Raji (cell line): ENCODE measurements at regions not wholly inside any gene's neighbourhood (a gene's known extent, or its start where the extent isn't known, plus 50 kb on each side); places are given as distances from the start of the nearest gene placed in this dataset.

Experiments
- POLR2A ChIP-seq: IDR thresholded peaks from 2 replicates; pipeline ENCODE4 v1.6.1; 2011; ENCODE audit warnings: low read depth, low read length, control low read depth; ENCODE audit not compliant: insufficient read depth

GRCh38 chr9:105141146-105141975 lies 103.1 kb upstream of the SLC44A1 start:
- TF ChIP-seq POLR2A: no peak

- no peak for TF ChIP-seq POLR2A
These were observed 102.5 kb upstream of the SLC44A1 start for GRCh38 chr9:105141976-105142250.

GRCh38 chr9:105142406-105143135 lies 101.9 kb upstream of the SLC44A1 start:
- TF ChIP-seq POLR2A: no peak

- TF ChIP-seq POLR2A: no peak
These were observed 101.4 kb upstream of the SLC44A1 start for GRCh38 chr9:105143136-105143430.

- TF ChIP-seq POLR2A: no peak
These were observed 100.4 kb upstream of the SLC44A1 start for GRCh38 chr9:105144076-105144475.

GRCh38 chr9:105144841-105145240 lies 99.6 kb upstream of the SLC44A1 start:
- no peak for TF ChIP-seq POLR2A

- no peak for TF ChIP-seq POLR2A
These were observed 97.8 kb upstream of the SLC44A1 start for GRCh38 chr9:105146677-105147076.

GRCh38 chr9:105147110-105147871 lies 97.2 kb upstream of the SLC44A1 start:
- TF ChIP-seq POLR2A: no peak

- TF ChIP-seq POLR2A: no peak
These were observed 96.0 kb upstream of the SLC44A1 start for GRCh38 chr9:105148328-105149006.

- TF ChIP-seq POLR2A: no peak
These were observed 93.3 kb upstream of the SLC44A1 start for GRCh38 chr9:105150991-105151685.

- TF ChIP-seq POLR2A: no peak
These were observed 92.8 kb upstream of the SLC44A1 start for GRCh38 chr9:105151686-105151995.

- TF ChIP-seq POLR2A: no peak
These were observed 89.7 kb upstream of the SLC44A1 start for GRCh38 chr9:105154723-105155191.

GRCh38 chr9:105157171-105157583 lies 87.3 kb upstream of the SLC44A1 start:
- TF ChIP-seq POLR2A: no peak

- TF ChIP-seq POLR2A: no peak
These were observed 86.4 kb upstream of the SLC44A1 start for GRCh38 chr9:105158020-105158419.

GRCh38 chr9:105158898-105159297 lies 85.6 kb upstream of the SLC44A1 start:
- TF ChIP-seq POLR2A: no peak
